ENCODE measurements at regions not wholly inside any gene's neighbourhood (a gene's known extent, or its start where the extent isn't known, plus 50 kb on each side); places are given as distances from the start of the nearest gene placed in this dataset.
"Not testable (repeated sequence)": the region's sequence is repeated elsewhere in the genome, so short reads cannot be mapped to it uniquely, and the experiment has no call there.

DNA sequence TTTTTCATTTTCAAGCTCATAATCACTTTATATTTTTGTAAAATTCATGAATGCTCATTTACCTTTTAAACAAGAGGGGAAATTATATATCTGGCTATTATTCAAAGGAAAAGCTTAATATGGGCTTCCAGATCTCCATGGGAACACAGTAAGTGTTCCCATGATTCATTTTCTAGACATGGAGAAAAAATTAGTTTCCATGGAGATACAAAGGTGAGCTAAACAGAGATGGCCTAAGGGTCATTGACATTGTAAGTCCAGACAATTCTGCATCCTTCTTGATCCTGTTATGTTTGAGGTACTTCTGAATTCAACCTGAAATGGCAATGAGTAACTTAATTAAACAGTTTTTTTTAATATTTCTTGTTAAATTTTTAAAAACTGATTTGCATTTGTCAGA, 341.4 kb upstream of the PRR16 start:
- H3K4me3 ChIP-seq (replicated peaks; ENCODE audit: low read depth, low read length): no peak overlapping the region
- TF ChIP-seq, protein P1, sequence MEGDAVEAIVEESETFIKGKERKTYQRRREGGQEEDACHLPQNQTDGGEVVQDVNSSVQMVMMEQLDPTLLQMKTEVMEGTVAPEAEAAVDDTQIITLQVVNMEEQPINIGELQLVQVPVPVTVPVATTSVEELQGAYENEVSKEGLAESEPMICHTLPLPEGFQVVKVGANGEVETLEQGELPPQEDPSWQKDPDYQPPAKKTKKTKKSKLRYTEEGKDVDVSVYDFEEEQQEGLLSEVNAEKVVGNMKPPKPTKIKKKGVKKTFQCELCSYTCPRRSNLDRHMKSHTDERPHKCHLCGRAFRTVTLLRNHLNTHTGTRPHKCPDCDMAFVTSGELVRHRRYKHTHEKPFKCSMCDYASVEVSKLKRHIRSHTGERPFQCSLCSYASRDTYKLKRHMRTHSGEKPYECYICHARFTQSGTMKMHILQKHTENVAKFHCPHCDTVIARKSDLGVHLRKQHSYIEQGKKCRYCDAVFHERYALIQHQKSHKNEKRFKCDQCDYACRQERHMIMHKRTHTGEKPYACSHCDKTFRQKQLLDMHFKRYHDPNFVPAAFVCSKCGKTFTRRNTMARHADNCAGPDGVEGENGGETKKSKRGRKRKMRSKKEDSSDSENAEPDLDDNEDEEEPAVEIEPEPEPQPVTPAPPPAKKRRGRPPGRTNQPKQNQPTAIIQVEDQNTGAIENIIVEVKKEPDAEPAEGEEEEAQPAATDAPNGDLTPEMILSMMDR (IDR thresholded peaks at IDR 0.05; ENCODE audit: low read depth, low read length, missing control alignments): no peak
- DNase-seq (ENCODE audit: extremely low read depth, low read depth): no peak

DNA sequence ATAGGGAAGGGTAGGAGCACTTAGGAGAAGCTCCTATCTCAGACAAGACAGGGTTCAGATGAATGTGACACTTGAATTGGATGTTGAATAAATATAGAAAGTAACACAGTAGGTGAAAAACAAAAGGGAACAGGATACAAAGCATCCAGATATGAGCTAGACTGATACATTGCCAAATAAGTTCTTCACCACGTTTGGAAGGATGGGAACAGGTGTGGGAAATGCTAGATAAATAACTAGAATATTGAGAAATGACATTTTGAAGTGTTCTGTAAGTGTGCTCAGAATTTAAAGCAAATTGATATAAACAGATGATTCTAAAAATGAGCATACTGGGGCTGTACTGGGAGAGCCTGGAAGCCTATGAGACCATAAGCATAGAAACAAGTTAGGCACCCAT, 340.1 kb upstream of the PRR16 start:
- no peak for DNase-seq (ENCODE audit: extremely low read depth, low read depth)
- TF ChIP-seq, protein P1 (IDR thresholded peaks at IDR 0.05; ENCODE audit: low read depth, low read length, missing control alignments): no peak
- no peak overlapping the region for H3K4me3 ChIP-seq (replicated peaks; ENCODE audit: low read depth, low read length)

DNA sequence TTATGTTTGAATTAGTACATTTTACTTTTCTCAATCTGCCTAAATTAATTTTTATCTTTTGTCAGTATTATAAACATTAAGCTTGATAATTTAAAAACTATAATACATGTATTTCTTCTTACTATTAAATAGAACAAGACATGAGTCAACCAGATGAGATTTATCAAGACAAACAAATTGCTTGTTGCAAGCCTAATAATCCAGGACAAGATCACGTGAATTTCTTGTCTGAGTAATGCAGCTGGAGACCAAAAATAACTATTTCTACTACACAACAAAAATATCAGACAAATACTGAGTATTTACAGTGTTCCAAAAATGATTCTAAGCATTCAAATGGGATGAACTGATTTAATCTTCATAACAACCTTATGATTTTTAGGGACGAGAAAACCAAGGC, 339.1 kb upstream of the PRR16 start:
- no peak for DNase-seq (ENCODE audit: extremely low read depth, low read depth)
- H3K4me3 ChIP-seq (replicated peaks; ENCODE audit: low read depth, low read length): no peak overlapping the region
- TF ChIP-seq, protein P1 (IDR thresholded peaks at IDR 0.05; ENCODE audit: low read depth, low read length, missing control alignments): no peak

DNA sequence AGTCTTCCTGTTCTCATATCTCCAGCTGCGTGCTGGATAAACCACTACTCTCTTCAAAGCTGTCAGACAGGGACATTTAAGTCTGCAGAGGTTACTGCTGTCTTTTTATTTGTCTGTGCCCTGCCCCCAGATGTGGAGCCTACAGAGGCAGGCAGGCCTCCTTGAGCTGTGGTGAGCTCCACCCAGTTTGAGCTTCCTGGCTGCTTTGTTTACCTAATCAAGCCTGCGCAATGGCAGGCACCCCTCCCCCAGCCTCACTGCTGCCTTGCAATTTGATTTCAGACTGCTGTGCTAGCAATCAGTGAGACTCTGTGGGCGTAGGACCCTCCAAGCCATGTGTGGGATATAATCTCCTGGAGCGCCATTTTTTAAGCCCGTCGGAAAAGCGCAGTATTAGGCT, 331.8 kb upstream of the PRR16 start:
- DNase-seq (ENCODE audit: extremely low read depth, low read depth); H3K4me3 ChIP-seq (replicated peaks; ENCODE audit: low read depth, low read length): not testable (repeated sequence)

DNA sequence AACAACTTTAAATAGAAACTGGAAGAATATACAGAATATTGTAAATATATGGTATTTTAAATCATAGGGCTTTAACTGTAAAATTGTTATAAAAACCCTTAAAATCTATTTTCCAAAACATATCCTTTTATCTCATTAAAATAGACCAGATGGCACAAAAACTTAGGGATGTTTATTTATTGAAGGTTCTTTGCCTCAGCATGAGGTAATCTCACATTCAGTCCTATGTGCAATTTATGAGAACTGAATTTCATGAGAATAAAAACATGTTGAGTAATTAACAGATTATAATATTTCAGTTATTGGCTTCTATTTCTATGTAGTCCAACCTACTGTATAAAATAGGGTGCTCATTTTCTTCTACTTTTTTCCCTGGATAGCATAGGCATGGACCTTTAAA, 329.2 kb upstream of the PRR16 start:
- H3K4me3 ChIP-seq (replicated peaks; ENCODE audit: low read depth, low read length): no peak overlapping the region
- TF ChIP-seq, protein P1 (IDR thresholded peaks at IDR 0.05; ENCODE audit: low read depth, low read length, missing control alignments): no peak
- no peak for DNase-seq (ENCODE audit: extremely low read depth, low read depth)

DNA sequence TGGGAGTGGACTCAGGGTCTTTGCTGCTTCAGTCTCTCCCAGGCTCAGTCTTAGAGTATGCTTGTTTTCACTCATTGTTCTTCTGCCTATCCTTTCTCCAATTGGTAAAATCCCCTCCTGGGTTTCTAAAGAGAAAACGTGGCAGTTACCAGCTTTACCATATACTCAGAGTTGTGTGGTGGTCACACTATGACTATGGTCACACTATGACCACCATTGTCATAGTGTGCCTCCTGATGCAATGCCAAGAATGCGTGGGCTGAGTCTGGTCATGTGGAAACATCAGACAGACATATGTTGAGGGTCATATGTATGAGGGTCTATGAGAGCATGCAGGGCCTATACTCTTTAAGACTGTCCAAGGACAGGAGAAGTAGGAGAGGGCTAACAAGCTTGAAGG, 326.5 kb upstream of the PRR16 start:
- H3K4me3 ChIP-seq (replicated peaks; ENCODE audit: low read depth, low read length): no peak overlapping the region
- DNase-seq (ENCODE audit: extremely low read depth, low read depth): no peak
- TF ChIP-seq, protein P1 (IDR thresholded peaks at IDR 0.05; ENCODE audit: low read depth, low read length, missing control alignments): no peak

DNA sequence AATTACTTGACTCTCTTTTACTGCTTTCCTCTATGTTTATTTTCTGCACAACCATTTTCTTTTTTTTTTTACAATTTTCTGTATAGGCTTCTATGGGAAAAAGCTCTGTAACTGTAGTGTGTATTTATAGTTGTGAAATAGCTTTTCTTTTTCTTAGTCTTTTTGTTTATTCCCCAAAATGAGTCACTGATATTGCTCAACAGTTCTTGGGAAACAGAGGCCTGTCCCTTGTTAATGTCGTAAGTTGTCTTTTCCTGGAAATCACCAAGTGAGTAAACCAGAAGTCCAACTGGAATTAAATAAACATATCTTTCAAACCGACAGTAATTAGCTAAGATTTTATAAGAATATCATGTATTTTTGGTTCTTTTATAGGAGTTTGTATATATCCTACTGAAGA, 325.1 kb upstream of the PRR16 start:
- TF ChIP-seq, protein P1 (IDR thresholded peaks at IDR 0.05; ENCODE audit: low read depth, low read length, missing control alignments): no peak
- no peak overlapping the region for H3K4me3 ChIP-seq (replicated peaks; ENCODE audit: low read depth, low read length)
- DNase-seq (ENCODE audit: extremely low read depth, low read depth): peak; percentile 72

Data from HFF-Myc (cell line).